ENCODE measurements at regions not wholly inside any gene's neighbourhood (a gene's known extent, or its start where the extent isn't known, plus 50 kb on each side); places are given as distances from the start of the nearest gene placed in this dataset.

DNA sequence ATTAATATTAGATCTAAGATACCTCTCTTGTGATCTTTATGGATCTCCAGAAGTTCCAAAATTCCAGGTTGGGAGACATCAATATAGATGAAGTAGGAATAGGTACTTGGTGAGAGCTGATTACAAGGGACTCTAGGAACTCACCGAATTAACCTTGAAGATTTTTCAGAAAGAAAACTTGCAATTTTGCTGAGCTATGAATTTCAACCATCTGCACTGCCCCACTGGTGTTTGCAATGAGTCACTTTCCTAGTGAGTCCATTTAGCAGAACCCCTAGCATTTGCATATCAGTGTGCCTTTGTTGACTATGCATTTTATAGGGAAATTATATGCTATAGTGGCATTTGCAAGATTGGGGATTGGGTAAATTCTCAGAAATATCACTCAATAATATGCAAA lies 122.0 kb downstream of the CTNND1 start:
- TF ChIP-seq EZH2 (IDR thresholded peaks at IDR 0.05; ENCODE audit: insufficient read depth, poor library complexity, severe bottlenecking) = no peak
- no peak for TF ChIP-seq EZH2phosphoT487 (IDR thresholded peaks at IDR 0.05; ENCODE audit: insufficient read depth, low read depth)

Measured in GM23248 (cell line).